ENCODE measurements at regions not wholly inside any gene's neighbourhood (a gene's known extent, or its start where the extent isn't known, plus 50 kb on each side); places are given as distances from the start of the nearest gene placed in this dataset.
"Not testable (repeated sequence)": the region's sequence is repeated elsewhere in the genome, so short reads cannot be mapped to it uniquely, and the experiment has no call there.

GRCh38 chr10:78420946-78421735 lies 387.5 kb downstream of the RPS24 start:
- DNase-seq: no peak

DNA sequence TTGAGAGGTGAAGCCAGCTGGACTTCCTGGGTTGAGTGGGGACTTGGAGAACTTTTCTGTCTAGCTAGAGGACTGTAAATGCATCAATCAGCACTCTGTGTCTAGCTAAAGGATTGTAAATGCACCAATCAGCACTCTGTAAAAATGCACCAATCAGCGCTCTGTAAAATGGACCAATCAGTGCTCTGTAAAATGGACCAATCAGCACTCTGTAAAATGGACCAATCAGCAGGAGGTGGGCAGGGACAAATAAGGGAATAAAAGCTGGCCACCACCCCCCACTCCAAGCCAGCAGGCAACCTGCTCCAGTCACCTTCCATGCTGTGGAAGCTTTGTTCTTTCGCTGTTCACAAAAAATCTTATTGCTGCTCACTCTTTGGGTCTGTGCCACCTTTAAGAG lies 390.4 kb downstream of the RPS24 start:
- DNase-seq: not testable (repeated sequence)

DNA sequence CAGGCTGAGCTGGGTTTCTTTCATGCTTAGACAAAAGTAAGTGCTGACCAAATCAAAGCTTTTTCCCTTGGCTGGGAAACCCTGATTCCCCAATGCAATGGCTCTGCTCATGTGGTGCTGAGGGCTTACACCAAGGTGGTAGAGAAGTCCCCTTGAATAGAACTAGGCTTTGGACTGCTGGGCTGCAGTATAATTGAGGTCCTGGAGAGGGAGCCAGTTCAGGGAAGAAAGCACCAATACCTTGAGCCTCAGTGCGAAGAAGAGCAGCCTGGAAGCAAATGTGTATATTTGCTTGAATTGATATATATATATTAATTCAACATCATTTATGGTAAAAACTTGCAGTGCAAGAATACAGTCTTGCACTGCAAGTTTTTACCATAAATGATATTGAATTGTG lies 391.1 kb downstream of the RPS24 start:
- no peak for DNase-seq

- no peak for DNase-seq
These were observed 392.5 kb downstream of the RPS24 start for GRCh38 chr10:78426181-78426580.

- DNase-seq: no peak
These were observed 393.9 kb downstream of the RPS24 start for GRCh38 chr10:78427497-78428031.

GRCh38 chr10:78428579-78428978 lies 394.9 kb downstream of the RPS24 start:
- DNase-seq: no peak

DNA sequence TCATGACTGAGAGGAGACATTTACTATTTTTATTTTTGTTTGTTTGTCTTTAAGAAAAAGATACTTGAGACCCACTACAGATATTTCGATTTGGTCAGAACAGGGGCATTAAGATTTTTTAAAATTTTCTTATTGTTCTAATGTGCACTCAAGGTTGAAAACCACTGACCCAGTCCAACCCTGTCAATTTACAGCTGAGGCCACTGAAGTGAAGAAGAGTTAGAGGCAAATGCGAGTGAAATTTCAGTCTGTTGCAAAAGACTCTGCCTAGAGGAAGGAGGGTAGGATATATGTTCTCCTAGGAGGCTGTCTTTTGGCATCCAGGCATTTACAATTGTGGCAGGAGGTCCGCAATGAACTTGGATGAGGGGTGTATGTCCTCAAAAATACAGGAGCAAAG lies 396.3 kb downstream of the RPS24 start:
- no peak for DNase-seq

DNA sequence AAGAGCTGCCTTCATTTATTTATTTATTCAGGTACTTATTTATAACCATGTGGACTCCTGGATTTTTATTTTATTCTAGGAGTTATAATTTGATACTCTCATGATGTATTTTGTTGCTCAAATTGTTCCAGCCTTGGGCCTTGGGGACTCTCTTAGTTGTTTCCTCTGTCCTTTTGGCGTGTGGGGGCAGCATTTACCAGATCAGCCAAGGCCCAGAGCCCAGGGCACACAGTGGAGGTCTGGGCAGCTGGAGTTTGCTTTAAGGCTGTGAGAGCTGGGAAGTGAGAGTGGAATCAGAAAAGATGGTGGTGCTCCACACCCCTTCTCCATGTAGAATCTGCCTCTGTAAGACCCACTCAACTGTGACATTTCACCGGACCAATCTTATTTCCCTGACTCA lies 398.9 kb downstream of the RPS24 start:
- DNase-seq: no peak

- DNase-seq: no peak
These were observed 399.5 kb downstream of the RPS24 start for GRCh38 chr10:78433076-78433595.

- DNase-seq: no peak
These were observed 400.3 kb downstream of the RPS24 start for GRCh38 chr10:78433766-78434535.

DNA sequence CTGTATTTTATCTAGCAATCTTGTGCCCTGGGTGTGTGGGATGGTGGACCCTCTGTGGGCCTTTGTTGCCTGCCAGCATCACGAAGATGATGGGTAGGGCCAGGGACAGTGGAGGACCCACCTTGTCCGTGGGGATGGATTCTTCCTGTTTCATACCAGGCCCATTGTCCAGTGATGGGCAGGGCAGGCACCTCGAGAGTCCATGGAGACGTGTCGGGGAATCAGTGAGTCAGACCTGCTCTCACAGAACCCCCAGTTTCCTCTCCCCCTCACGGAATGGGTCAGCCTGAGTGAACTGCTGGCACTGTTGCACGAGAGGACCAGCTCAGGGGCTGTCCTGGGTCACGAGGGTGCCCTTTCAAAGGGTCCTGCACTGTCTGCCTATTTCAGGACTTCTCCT lies 401.2 kb downstream of the RPS24 start:
- DNase-seq: no peak

GRCh38 chr10:78435484-78436221 lies 402.0 kb downstream of the RPS24 start:
- no peak for DNase-seq

- DNase-seq: no peak
These were observed 402.5 kb downstream of the RPS24 start for GRCh38 chr10:78436222-78436573.

DNA sequence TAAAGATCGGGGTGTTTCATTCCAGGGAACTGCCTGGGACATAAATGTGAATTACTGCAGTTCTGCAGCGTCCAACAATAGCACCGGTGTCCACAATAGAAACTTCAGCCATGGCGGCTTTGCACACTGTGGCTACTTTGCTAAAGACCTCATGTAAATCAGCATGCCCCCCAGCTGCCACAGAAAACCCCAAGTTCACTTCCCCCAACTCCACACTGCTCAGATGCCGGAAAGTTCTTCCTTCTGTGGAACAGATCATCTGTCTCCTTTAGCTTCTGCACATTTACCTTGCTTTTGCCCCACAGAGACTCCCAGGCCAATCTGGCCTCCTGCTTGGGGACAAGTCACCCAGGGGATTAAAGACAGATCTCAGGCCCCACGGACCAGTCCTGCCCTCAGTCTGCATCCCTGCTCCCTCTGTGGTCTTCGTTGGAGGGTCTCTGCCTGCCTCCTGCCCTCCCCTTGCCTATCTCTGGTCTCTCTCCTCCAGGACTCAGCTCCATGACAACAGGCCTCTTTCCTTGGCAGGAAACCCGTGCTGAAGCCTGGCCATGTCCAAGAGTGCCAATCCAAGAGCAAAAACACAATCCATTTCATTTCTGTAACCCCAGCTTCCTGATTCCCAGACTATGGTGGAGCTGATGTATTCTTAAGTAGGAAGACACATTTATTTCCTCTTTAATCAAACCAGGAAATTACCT lies 403.2 kb downstream of the RPS24 start:
- no peak for DNase-seq

DNA sequence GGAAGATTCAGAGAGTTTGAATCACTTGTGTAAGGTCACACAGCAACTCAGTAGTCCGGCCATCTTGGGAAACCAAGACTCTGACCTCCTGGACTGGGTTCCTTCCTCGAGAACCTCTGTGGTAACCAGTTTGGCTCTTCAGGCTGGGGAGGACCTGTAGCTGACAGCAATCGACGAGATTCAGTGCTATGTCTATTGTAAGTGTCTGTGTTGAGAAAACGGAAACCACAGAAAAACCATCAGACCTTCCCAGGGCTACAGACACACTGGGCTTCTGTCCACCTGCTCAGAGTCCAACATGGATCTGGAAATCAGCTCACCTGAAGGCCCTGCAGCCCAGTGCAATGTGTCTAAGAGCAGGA lies 403.7 kb downstream of the RPS24 start:
- DNase-seq: no peak

GRCh38 chr10:78437998-78438906 lies 404.6 kb downstream of the RPS24 start:
- no peak for DNase-seq

DNA sequence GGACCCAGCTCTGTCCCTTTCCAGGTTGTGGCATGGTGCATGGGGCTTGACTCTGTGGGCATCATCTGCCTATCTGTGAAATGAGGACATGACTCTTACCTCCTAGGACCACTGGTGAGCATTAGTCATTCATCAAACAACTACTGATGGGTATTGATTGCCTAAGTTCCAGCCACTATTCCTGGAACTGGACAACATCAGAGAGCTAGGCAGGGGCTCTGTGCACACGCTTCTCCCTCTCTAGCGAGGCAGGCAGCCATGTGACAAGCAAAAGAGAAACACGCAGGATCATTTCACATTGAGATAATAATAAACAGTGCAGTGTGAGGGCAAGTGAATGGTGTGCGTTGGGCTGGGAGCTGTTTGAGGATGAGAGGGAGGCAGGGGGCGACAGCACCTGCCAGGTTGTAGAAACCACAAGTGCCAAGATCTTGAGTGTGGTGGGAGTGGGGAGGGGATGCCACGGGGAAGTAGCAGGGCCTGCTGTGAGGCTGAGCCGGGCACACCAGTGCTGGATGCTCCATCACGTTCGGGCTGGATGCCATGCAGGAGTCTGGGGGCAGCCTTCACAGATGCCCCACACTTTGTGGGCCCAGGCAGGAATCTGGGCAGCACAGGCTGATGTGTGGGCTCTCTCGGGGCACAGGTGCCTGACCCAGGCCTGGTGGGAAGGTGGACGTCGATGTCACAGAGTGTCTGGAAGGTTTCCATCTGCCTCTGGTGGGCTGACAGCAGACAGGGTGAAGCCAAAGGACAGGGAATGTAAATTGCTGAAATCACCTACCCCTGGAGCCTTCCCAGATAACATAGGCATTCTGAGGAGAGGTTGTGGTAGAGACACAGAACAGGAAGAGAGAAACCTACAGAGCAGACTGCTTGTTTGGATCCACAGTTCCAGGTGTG lies 405.5 kb downstream of the RPS24 start:
- DNase-seq: no peak

- no peak for DNase-seq
These were observed 407.3 kb downstream of the RPS24 start for GRCh38 chr10:78441010-78441409.

DNA sequence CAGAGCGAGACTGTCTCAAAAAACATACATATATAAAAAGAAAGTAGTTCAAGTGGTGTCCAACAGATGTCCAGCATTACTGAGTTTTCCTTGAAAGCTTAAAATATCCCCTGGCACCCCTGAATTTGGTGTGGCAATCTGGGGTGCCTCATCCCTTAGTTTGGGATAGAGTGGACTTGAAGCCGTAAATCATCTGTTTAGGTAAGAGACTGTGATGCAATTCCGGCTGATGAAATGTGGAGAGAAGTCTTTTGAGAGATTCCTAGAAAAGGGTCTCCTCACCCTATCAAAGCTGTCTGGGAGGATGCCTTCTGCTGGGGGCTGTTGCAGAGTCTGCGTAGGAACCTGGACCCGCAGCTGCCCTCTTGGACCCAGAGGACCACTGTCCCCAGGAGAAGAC lies 408.0 kb downstream of the RPS24 start:
- DNase-seq: peak; percentile 44

GRCh38 chr10:78442836-78443550 lies 409.3 kb downstream of the RPS24 start:
- DNase-seq: peak; percentile 80
